GM12878 (cell line): ENCODE measurements at regions not wholly inside any gene's neighbourhood (a gene's known extent, or its start where the extent isn't known, plus 50 kb on each side); places are given as distances from the start of the nearest gene placed in this dataset.

ENCODE experiments used
- ATAC-seq: fragments of 200-7000 bp; cut with Tn5 transposase; 3 replicates; pipeline ENCODE4 v1.9.1; 2020; ENCODE audit warnings: mild to moderate bottlenecking, moderate library complexity
- BruUV-seq: library from RNA; stranded (reverse); fragments of 400-500 nt; replicated peaks from 2 replicates; lab custom pipeline; 2021; lab: Mats Ljungman, UMichigan
- CTCF ChIA-PET: fragments of 300-600 bp; sonication (Branson Sonifier 250); formaldehyde crosslinking; extraction: SDS; loops from one replicate; lab custom pipeline; 2021; ENCODE audit warnings: inconsistent platforms; lab: Yijun Ruan, JAX
- POLR2A ChIA-PET: fragments of 350-600 bp; formaldehyde crosslinking; extraction: SDS; loops from one replicate; lab custom pipeline; 2021; ENCODE audit warnings: inconsistent platforms; lab: Charles Lee
- RAD21 ChIA-PET: fragments of 300-600 bp; sonication (Branson Sonifier 250); formaldehyde crosslinking; loops from one replicate; lab custom pipeline; 2023; ENCODE audit warnings: antibody characterized with exemption; ENCODE audit not compliant: unreplicated experiment; lab: Charles Lee
- SMC1A ChIA-PET: fragments of 300-600 bp; sonication (Branson Sonifier 250); formaldehyde crosslinking; loops from one replicate; lab custom pipeline; 2023; ENCODE audit not compliant: unreplicated experiment, uncharacterized antibody; lab: Charles Lee
- DNase-seq: peaks from one replicate; pipeline ENCODE4 v3.0.0-alpha.2; 2011; ENCODE audit warnings: low read depth, low spot score
- FAIRE-seq: peaks from 3 replicates; lab custom pipeline; 2011; peaks lifted over from hg19 to GRCh38; lab: Jason Lieb, UNC
- H2AFZ ChIP-seq: 2 replicates; pipeline ENCODE4 v1.6.0; 2011; ENCODE audit warnings: low read depth, low read length, control low read depth; ENCODE audit not compliant: control insufficient read depth
- H3K27ac ChIP-seq: 2 replicates; pipeline ENCODE4 v1.5.1; 2011; ENCODE audit warnings: control low read depth; ENCODE audit not compliant: control insufficient read depth, insufficient read depth
- H3K27me3 ChIP-seq, 2 experiments: replicated peaks in 1 of 2; 2 replicates each; pipeline versions ENCODE4 v1.6.0 to v1.6.1; 2011; ENCODE audit warnings: low read length in 1 of 2; ENCODE audit not compliant: control insufficient read depth in 2 of 2, insufficient read depth in 2 of 2
- H3K36me3 ChIP-seq, 2 experiments: 2 replicates each; pipeline ENCODE4 v1.5.1; 2011; ENCODE audit warnings: low read length in 1 of 2; ENCODE audit not compliant: control insufficient read depth in 2 of 2, insufficient read depth in 2 of 2
- H3K4me1 ChIP-seq: 2 replicates; pipeline ENCODE4 v1.6.1; 2011; ENCODE audit warnings: mild to moderate bottlenecking, low read length, moderate library complexity, mixed read lengths; ENCODE audit not compliant: control insufficient read depth, insufficient read depth
- H3K4me2 ChIP-seq: 2 replicates; pipeline ENCODE4 v1.6.0; 2011; ENCODE audit warnings: control low read depth; ENCODE audit not compliant: control insufficient read depth, insufficient read depth
- H3K4me3 ChIP-seq: fragments of 200-600 bp; sonication (generic); 2 replicates; pipeline ENCODE4 v1.5.1; 2016
- H3K79me2 ChIP-seq: 2 replicates; pipeline ENCODE4 v1.6.0; 2011; ENCODE audit warnings: low read length; ENCODE audit not compliant: control insufficient read depth, insufficient read depth
- H3K9ac ChIP-seq: 2 replicates; pipeline ENCODE4 v1.8.0; 2011; ENCODE audit warnings: low read length, control low read depth, mixed read lengths; ENCODE audit not compliant: control insufficient read depth, insufficient read depth
- H3K9me3 ChIP-seq: replicated peaks from 3 replicates; pipeline ENCODE4 v1.5.1; 2011; ENCODE audit warnings: mild to moderate bottlenecking, low read length; ENCODE audit not compliant: control insufficient read depth, insufficient read depth
- H4K20me1 ChIP-seq: 2 replicates; pipeline ENCODE4 v1.6.0; 2011; ENCODE audit not compliant: control insufficient read depth, insufficient read depth
- MTA2 ChIP-seq: fragments of 450-650 bp; IDR thresholded peaks from 2 replicates; pipeline ENCODE4 v1.6.1; 2016; ENCODE audit warnings: low read depth, mild to moderate bottlenecking, moderate library complexity
- SUPT20H ChIP-seq: IDR thresholded peaks from 2 replicates; pipeline ENCODE4 v1.6.1; 2011; ENCODE audit warnings: low read depth, mild to moderate bottlenecking, low read length, moderate library complexity, borderline replicate concordance; ENCODE audit not compliant: control insufficient read depth
- SUZ12 ChIP-seq: fragments of 200-600 bp; sonication (generic); IDR thresholded peaks from one replicate; pipeline ENCODE4 v1.6.1; 2018; ENCODE audit warnings: antibody characterized with exemption, mild to moderate bottlenecking; ENCODE audit not compliant: unreplicated experiment
- ZBTB11 ChIP-seq: fragments of 450-650 bp; formaldehyde crosslinking; IDR thresholded peaks from 2 replicates; pipeline ENCODE4 v1.5.0; 2022; ENCODE audit warnings: mild to moderate bottlenecking, missing genetic modification characterization
- WGBS: methylation state at CpG from one replicate; pipeline ENCODE4 v1.1.6; 2016; ENCODE audit warnings: low lambda C conversion rate; ENCODE audit not compliant: insufficient replicate concordance, insufficient coverage; ENCODE audit errors: missing lambda C conversion rate; 5-methylcytosine and 5-hydroxymethylcytosine counted together
- in situ Hi-C: fragments of 300-500 bp; cut with MboI; formaldehyde crosslinking; loops from 9 replicates; pipeline ENCODE4 v1.14.3; 2018; ENCODE audit warnings: mixed read lengths
- intact Hi-C: fragments of 100-400 bp; cut with micrococcal nuclease; formaldehyde crosslinking; loops from one replicate; pipeline ENCODE4 v1.14.2; 2022; ENCODE audit not compliant: unreplicated experiment

DNA sequence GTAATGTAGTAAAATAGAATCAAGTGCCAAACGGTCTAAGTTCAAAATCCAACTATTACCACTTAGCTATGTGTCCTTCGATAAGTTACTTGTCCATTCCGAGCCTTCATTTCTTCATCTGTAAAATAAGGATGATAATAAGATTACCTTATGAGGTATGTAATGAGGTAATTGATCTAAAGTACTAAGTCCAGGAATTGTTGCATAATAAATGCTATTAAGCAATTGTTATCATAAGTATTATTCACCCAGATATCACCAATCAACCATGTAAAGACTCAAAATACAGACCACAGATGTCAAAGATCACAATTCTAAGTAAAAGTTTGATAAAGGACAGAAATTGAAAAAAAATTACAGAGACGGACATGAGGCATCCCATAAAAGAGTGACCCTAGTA lies 168.4 kb upstream of the POU3F4 start (continued):
- TF ChIP-seq SUPT20H (no peak), MTA2 (no peak)

DNA sequence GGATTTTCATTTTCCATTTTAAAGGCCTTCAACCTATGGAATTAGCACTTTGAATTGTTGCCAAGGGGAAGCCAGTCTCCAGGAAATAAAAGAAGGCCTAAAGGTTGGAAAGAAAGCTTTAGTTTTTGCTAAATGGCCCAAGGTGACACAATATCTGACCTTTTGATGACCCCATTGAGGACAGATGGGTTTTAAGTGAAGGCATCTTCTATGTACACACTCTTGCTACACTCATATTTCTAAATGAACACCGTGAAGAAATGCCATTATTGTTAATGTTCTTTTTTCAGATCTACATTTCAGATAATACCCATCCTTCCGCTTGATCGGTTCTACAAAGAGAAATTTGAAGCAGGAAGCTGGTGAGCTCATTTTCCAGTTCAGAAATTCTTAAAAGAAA lies 162.8 kb upstream of the POU3F4 start:
- ATAC-seq = no peak
- ChIA-PET SMC1A (interaction anchor here (1.0 kb wide), 1 partner anchor 118 kb away, joined by 3 read pairs; no protein-coding TSS in a partner anchor), RAD21 (no interaction called here), CTCF (no interaction called here), POLR2A (no interaction called here)
- Histone ChIP-seq H3K27ac (no peak overlapping the region), H3K27me3 (no peaks in the 10 kb centered on the region), H3K36me3 (no peaks in the 10 kb centered on the region), H3K9me3 (no peaks in the 10 kb centered on the region), H3K4me3 (no peak overlapping the region), H3K4me1 (no peaks in the 10 kb centered on the region), H4K20me1 (no peaks in the 10 kb centered on the region), H3K79me2 (no peaks in the 10 kb centered on the region), H2AFZ (no peak overlapping the region), H3K9ac (no peak overlapping the region), H3K4me2 (no peak overlapping the region)
- intact Hi-C loops = no loop called here
- no TSS peak for BruUV-seq
- WGBS = 58% methylated on average over 3 of the region's 3 CpGs
- no peak for DNase-seq
- FAIRE-seq = no peak
- TF ChIP-seq SUZ12 = no peak
- TF ChIP-seq ZBTB11 (CRISPR knock-in tag) = no peak
- in situ Hi-C loops = no loop called here
